ENCODE measurements at regions not wholly inside any gene's neighbourhood (a gene's known extent, or its start where the extent isn't known, plus 50 kb on each side); places are given as distances from the start of the nearest gene placed in this dataset.

DNA sequence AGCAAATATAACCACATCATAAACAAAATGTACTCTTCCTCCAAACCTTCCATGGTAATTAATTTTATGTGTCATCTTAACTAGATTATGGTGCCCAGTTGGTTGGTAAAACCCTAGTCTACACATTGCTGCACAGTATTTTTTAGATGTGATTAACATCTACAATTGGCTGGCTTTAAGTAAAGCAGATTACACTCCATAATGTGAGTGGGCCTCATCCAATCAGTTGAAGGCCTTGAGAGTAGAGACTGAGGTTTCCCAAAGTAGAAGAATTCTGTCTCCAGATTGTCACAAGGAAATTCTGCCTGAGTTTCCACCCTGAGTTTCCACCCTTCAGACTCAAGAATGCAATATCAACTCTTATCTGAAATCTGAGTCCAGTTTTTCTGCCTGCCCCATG is 128.4 kb upstream of the USP25 start:
- POLR2A ChIA-PET = no interaction called here
- CTCF ChIA-PET = interaction anchor here (0.9 kb wide), 1 partner anchor 31 kb away, joined by 4 read pairs; no protein-coding TSS in a partner anchor
- Histone ChIP-seq H3K4me3 (ENCODE audit: low read depth, low read length) (no peak overlapping the region), H3K9me3 (ENCODE audit: control insufficient read depth, insufficient read depth, low read depth, low read length) (no peaks in the 10 kb centered on the region), H3K27ac (ENCODE audit: extremely low read depth, low read depth, low read length) (no peak overlapping the region), H3K36me3 (ENCODE audit: control insufficient read depth in 2 of 2, insufficient read depth in 1 of 2, low read length in 2 of 2) (no peaks in the 10 kb centered on the region), H3K4me1 (ENCODE audit: control insufficient read depth, insufficient read depth, low read length) (no peaks in the 10 kb centered on the region)
- TF ChIP-seq ZNF10 (tag by site-specific recombination; IDR thresholded peaks at IDR 0.05) (peak; percentile 69), ZNF354C (tag by site-specific recombination; IDR thresholded peaks at IDR 0.05; ENCODE audit: borderline replicate concordance, low read depth) (no peak), ZNF530 (tag by site-specific recombination; IDR thresholded peaks at IDR 0.05; ENCODE audit: low read depth) (no peak), ZNF473 (tag by site-specific recombination; IDR thresholded peaks at IDR 0.05) (no peak)
- TF ChIP-seq, protein P1, sequence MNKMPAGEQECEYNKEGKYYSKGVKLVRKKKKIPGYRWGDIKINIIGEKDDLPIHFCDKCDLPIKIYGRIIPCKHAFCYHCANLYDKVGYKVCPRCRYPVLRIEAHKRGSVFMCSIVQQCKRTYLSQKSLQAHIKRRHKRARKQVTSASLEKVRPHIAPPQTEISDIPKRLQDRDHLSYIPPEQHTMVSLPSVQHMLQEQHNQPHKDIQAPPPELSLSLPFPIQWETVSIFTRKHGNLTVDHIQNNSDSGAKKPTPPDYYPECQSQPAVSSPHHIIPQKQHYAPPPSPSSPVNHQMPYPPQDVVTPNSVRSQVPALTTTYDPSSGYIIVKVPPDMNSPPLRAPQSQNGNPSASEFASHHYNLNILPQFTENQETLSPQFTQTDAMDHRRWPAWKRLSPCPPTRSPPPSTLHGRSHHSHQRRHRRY (tag by site-specific recombination; IDR thresholded peaks at IDR 0.05) = no peak

DNA sequence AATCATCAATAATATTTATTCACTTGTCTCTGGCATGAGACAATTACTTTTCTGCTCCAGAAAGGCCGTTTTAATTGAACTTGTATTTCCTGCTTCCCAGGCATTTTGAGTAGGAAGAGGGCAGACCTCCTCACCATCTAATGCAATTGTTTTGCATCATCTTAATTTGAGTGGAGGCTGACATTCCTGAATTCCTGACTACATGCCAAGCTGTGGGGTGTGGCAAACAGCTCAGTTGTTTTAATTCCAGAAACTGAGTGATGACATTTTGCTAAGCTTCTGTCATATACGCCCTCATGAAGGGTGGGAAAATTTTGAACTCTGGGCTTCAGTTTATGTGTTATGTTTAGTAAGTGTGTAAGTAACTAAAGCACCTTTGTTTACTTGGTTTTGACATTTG is 125.4 kb upstream of the USP25 start:
- ChIA-PET POLR2A (no interaction called here), CTCF (interaction anchor here (0.6 kb wide), 1 partner anchor 392 kb away, joined by 3 read pairs; no protein-coding TSS in a partner anchor)
- Histone ChIP-seq H3K27ac (ENCODE audit: extremely low read depth, low read depth, low read length) (no peak overlapping the region), H3K4me1 (ENCODE audit: control insufficient read depth, insufficient read depth, low read length) (no peaks in the 10 kb centered on the region), H3K9me3 (ENCODE audit: control insufficient read depth, insufficient read depth, low read depth, low read length) (no peaks in the 10 kb centered on the region), H3K36me3 (ENCODE audit: control insufficient read depth in 2 of 2, insufficient read depth in 1 of 2, low read length in 2 of 2) (no peaks in the 10 kb centered on the region), H3K4me3 (ENCODE audit: low read depth, low read length) (no peak overlapping the region)
- peak; percentile 29 for TF ChIP-seq ZFHX2 (tag by site-specific recombination; conservative IDR thresholded peaks at IDR 0.05)
- TF ChIP-seq, protein P2, sequence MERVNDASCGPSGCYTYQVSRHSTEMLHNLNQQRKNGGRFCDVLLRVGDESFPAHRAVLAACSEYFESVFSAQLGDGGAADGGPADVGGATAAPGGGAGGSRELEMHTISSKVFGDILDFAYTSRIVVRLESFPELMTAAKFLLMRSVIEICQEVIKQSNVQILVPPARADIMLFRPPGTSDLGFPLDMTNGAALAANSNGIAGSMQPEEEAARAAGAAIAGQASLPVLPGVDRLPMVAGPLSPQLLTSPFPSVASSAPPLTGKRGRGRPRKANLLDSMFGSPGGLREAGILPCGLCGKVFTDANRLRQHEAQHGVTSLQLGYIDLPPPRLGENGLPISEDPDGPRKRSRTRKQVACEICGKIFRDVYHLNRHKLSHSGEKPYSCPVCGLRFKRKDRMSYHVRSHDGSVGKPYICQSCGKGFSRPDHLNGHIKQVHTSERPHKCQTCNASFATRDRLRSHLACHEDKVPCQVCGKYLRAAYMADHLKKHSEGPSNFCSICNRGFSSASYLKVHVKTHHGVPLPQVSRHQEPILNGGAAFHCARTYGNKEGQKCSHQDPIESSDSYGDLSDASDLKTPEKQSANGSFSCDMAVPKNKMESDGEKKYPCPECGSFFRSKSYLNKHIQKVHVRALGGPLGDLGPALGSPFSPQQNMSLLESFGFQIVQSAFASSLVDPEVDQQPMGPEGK (tag by site-specific recombination; IDR thresholded peaks at IDR 0.05) = no peak

DNA sequence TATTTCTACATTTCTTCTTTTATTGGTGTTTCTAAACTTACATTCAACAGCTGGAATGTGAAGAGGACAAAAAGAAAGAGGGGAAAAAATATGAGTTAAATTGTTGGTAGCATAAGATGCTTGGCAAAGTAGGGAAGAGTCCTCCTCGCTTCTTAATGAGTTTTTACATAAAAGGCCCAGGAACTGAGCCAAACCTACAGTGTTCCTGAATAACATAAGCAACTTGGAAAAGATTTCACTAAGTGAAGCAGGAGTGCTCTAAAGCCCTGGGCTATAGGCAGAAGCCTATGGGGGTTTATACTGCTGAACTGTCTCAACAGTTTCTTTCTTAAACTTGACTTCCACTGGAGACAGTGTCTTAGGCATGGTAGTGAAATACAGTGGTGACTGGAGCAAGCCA is 115.0 kb upstream of the USP25 start:
- H3K27ac ChIP-seq (ENCODE audit: extremely low read depth, low read depth, low read length) = no peak overlapping the region
- no peak overlapping the region for H3K4me3 ChIP-seq (ENCODE audit: low read depth, low read length)
- ChIA-PET CTCF (no interaction called here), POLR2A (interaction anchor here (0.6 kb wide), 1 partner anchor 890 kb away, joined by 4 read pairs; no protein-coding TSS in a partner anchor)
- TF ChIP-seq ZNF24 (tag by site-specific recombination; IDR thresholded peaks at IDR 0.05) (no peak), ZSCAN23 (tag by site-specific recombination; IDR thresholded peaks at IDR 0.05) (no peak), GLIS2 (tag by site-specific recombination; IDR thresholded peaks at IDR 0.05) (no peak)
- H3K9me3 ChIP-seq (ENCODE audit: control insufficient read depth, insufficient read depth, low read depth, low read length) = no peaks in the 10 kb centered on the region
- H3K4me1 ChIP-seq (ENCODE audit: control insufficient read depth, insufficient read depth, low read length) = no peaks in the 10 kb centered on the region
- H3K36me3 ChIP-seq (ENCODE audit: control insufficient read depth in 2 of 2, insufficient read depth in 1 of 2, low read length in 2 of 2) = no peaks in the 10 kb centered on the region

DNA sequence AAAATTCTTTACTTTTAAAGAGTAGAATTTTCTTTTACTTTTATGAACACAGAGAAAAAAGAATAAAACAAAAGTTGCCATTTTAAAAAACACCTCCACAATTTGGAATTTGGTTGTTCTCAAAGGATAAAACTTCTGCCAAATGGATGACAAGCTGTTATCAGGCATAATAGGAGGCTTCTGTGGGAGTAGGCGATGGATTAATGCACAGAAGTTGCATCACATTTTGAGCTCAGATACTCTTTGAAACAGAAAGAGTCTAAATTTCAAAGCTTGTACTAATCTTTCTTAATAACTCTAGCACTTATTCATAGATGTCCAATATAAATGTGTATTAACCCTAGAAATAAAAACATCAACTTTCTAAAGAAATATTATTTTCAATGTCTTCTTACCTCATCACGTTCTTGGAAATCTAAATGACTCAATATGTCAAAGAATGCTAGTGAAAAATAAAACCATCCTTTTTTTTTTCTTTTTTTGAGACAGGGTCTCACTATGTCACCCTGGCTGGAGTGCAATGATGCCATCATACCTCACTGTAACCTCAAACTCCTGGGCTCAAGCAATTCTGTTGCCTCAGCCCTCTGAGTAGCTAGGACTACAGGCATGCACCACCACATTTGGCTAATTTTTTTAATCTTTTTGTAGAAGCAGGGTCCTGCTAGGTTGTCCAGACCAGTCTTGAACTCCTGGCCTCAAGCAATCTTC is 112.8 kb upstream of the USP25 start:
- POLR2A ChIA-PET = no interaction called here
- Histone ChIP-seq H3K27ac (ENCODE audit: extremely low read depth, low read depth, low read length) (no peak overlapping the region), H3K9me3 (ENCODE audit: control insufficient read depth, insufficient read depth, low read depth, low read length) (no peaks in the 10 kb centered on the region), H3K4me1 (ENCODE audit: control insufficient read depth, insufficient read depth, low read length) (no peaks in the 10 kb centered on the region), H3K36me3 (ENCODE audit: control insufficient read depth in 2 of 2, insufficient read depth in 1 of 2, low read length in 2 of 2) (no peaks in the 10 kb centered on the region), H3K4me3 (ENCODE audit: low read depth, low read length) (no peak overlapping the region)
- CTCF ChIA-PET = interaction anchor here (0.5 to 0.6 kb wide), 3 partner anchors 165 to 1231 kb away, joined by 3 to 4 read pairs (median 3); no protein-coding TSS in a partner anchor
- TF ChIP-seq GLIS2 (tag by site-specific recombination; IDR thresholded peaks at IDR 0.05) (no peak), ZNF585B (tag by site-specific recombination; IDR thresholded peaks at IDR 0.05) (no peak), ZSCAN16 (tag by site-specific recombination; IDR thresholded peaks at IDR 0.05) (no peak), ZNF354C (tag by site-specific recombination; IDR thresholded peaks at IDR 0.05; ENCODE audit: borderline replicate concordance, low read depth) (no peak), ZNF560 (tag by site-specific recombination; IDR thresholded peaks at IDR 0.05; ENCODE audit: borderline replicate concordance) (no peak), ZNF747 (tag by site-specific recombination; IDR thresholded peaks at IDR 0.05) (no peak), YY2 (tag by site-specific recombination; IDR thresholded peaks at IDR 0.05) (no peak), ZNF600 (tag by site-specific recombination; IDR thresholded peaks at IDR 0.05) (no peak), ZNF654 (tag by site-specific recombination; IDR thresholded peaks at IDR 0.05; ENCODE audit: low read depth) (no peak), ZNF174 (tag by site-specific recombination; IDR thresholded peaks at IDR 0.05) (no peak), ZNF223 (tag by site-specific recombination; IDR thresholded peaks at IDR 0.05) (no peak), HOXA7 (CRISPR knock-in tag; IDR thresholded peaks at IDR 0.05; ENCODE audit: borderline replicate concordance) (no peak)

Measured in HEK293 (cell line).